K562 (cell line): ENCODE measurements at regions not wholly inside any gene's neighbourhood (a gene's known extent, or its start where the extent isn't known, plus 50 kb on each side); places are given as distances from the start of the nearest gene placed in this dataset.

Source experiments
- ATAC-seq: fragments of 200-7000 bp; cut with Tn5 transposase; 3 replicates; pipeline ENCODE4 v1.9.1; 2020; ENCODE audit warnings: moderate library complexity
- BruUV-seq: library from RNA; stranded (reverse); fragments of 400-500 nt; replicated peaks from 2 replicates; lab custom pipeline; 2021; lab: Mats Ljungman, UMichigan
- CTCF ChIA-PET: fragments of 300-600 bp; formaldehyde crosslinking; extraction: SDS; loops from one replicate; lab custom pipeline; 2021; ENCODE audit warnings: low intra/inter-chr PET ratio; lab: Yijun Ruan, JAX
- POLR2A ChIA-PET: fragments of 300-600, 350-650 bp; sonication (Branson Sonifier 250); formaldehyde crosslinking; extraction: SDS; loops from one replicate; lab custom pipeline; 2021; ENCODE audit warnings: antibody characterized with exemption, inconsistent platforms; lab: Yijun Ruan, JAX
- DNase-seq, 4 experiments: peaks; one replicate each; pipeline versions ENCODE4 v3.0.0 to v3.0.0-alpha.2; 2011 to 2018; ENCODE audit warnings: low spot score in 3 of 4, mixed read lengths in 3 of 4; ENCODE audit errors: extremely low read depth in 1 of 4
- FAIRE-seq: peaks from 2 replicates; lab custom pipeline; 2011; peaks lifted over from hg19 to GRCh38; lab: Jason Lieb, UNC
- H2AFZ ChIP-seq: 2 replicates; pipeline ENCODE4 v1.6.0; 2011; ENCODE audit warnings: low read depth, low read length, control low read depth, inconsistent platforms
- H3K27ac ChIP-seq: fragments of 200-600 bp; 3 replicates; pipeline ENCODE4 v1.8.0; 2011; ENCODE audit warnings: low read depth, mild to moderate bottlenecking, control low read depth, inconsistent platforms, low read length, moderate library complexity, mixed read lengths; ENCODE audit errors: extremely low read depth
- H3K27me3 ChIP-seq, 2 experiments: fragments of 300-600 bp in 1 of 2; 2 replicates in 1 of 2; 3 replicates in 1 of 2; pipeline versions ENCODE4 v1.6.0 to v1.8.0; 2011; ENCODE audit warnings: inconsistent platforms in 2 of 2, low read length in 2 of 2, mild to moderate bottlenecking in 1 of 2, mixed read lengths in 1 of 2, moderate library complexity in 1 of 2; ENCODE audit not compliant: control insufficient read depth in 2 of 2, insufficient read depth in 2 of 2
- H3K36me3 ChIP-seq: fragments of 300-600 bp; 3 replicates; pipeline ENCODE4 v1.8.0; 2011; ENCODE audit warnings: mild to moderate bottlenecking, low read length, inconsistent platforms; ENCODE audit not compliant: control insufficient read depth, insufficient read depth
- H3K4me1 ChIP-seq, 2 experiments: fragments of 200-600 bp in 1 of 2; replicated peaks in 1 of 2; 2 replicates in 1 of 2; 3 replicates in 1 of 2; pipeline versions ENCODE4 v1.5.1 to v1.8.0; 2011; ENCODE audit warnings: inconsistent platforms in 2 of 2, low read length in 2 of 2, mild to moderate bottlenecking in 1 of 2, mixed read lengths in 1 of 2, moderate library complexity in 1 of 2; ENCODE audit not compliant: control insufficient read depth in 2 of 2, insufficient read depth in 2 of 2
- H3K4me2 ChIP-seq: 2 replicates; pipeline ENCODE4 v1.6.1; 2011; ENCODE audit warnings: low read length, control low read depth, inconsistent platforms, mixed read lengths; ENCODE audit not compliant: insufficient read depth
- H3K4me3 ChIP-seq: fragments of 200-600 bp; sonication (generic), shearing (Covaris generic); 2 replicates; pipeline ENCODE4 v1.5.1; 2016; ENCODE audit warnings: control low read depth, inconsistent platforms
- H3K79me2 ChIP-seq: fragments of 200-600 bp; 3 replicates; pipeline ENCODE4 v1.8.0; 2011; ENCODE audit warnings: low read length, inconsistent platforms; ENCODE audit not compliant: control insufficient read depth, insufficient read depth
- H3K9ac ChIP-seq, 2 experiments: 2 replicates each; pipeline versions ENCODE4 v1.6.0 to v1.6.1; 2011; ENCODE audit warnings: low read depth in 2 of 2, low read length in 2 of 2, control low read depth in 1 of 2, inconsistent platforms in 1 of 2, mild to moderate bottlenecking in 1 of 2, mixed read lengths in 1 of 2; ENCODE audit not compliant: insufficient read depth in 1 of 2
- H3K9me1 ChIP-seq: one replicate; pipeline ENCODE4 v1.6.0; 2011; ENCODE audit warnings: inconsistent platforms, mild to moderate bottlenecking, low read length, moderate library complexity; ENCODE audit not compliant: control insufficient read depth, insufficient read depth
- H3K9me3 ChIP-seq: replicated peaks from 2 replicates; pipeline ENCODE4 v1.5.1; 2011; ENCODE audit warnings: low read depth, low read length, inconsistent platforms; ENCODE audit not compliant: control insufficient read depth, insufficient read depth
- H4K20me1 ChIP-seq: replicated peaks from 2 replicates; pipeline ENCODE4 v1.6.1; 2011; ENCODE audit warnings: low read length, inconsistent platforms, mixed read lengths; ENCODE audit not compliant: control insufficient read depth, insufficient read depth
- CREB1 ChIP-seq, 2 experiments: sonication (generic) in 1 of 2; formaldehyde crosslinking in 1 of 2; IDR thresholded peaks; 2 replicates each; pipeline versions ENCODE4 v1.6.1 to v1.8.0; 2012 to 2022; ENCODE audit warnings: inconsistent platforms in 1 of 2, mild to moderate bottlenecking in 1 of 2, missing genetic modification reagents in 1 of 2, moderate library complexity in 1 of 2
- EWSR1 ChIP-seq: fragments of 450-650 bp; IDR thresholded peaks from 2 replicates; pipeline ENCODE4 v1.6.1; 2018; ENCODE audit warnings: borderline replicate concordance, mild to moderate bottlenecking, low read depth, moderate library complexity; ENCODE audit not compliant: partially characterized antibody
- NFE2 ChIP-seq: IDR thresholded peaks from 2 replicates; pipeline ENCODE4 v1.6.1; 2014; ENCODE audit warnings: antibody characterized with exemption, low read depth
- POLR2A ChIP-seq: fragments of 450-650 bp; conservative IDR thresholded peaks from 2 replicates; pipeline ENCODE4 v1.6.1; 2016
- SRSF3 ChIP-seq: fragments of 200-400 bp; formaldehyde crosslinking; IDR thresholded peaks from 2 replicates; pipeline ENCODE4 v1.6.1; 2016; ENCODE audit warnings: mild to moderate bottlenecking, low read length, moderate library complexity; ENCODE audit not compliant: insufficient read depth
- STAT5A ChIP-seq: IDR thresholded peaks from 2 replicates; pipeline ENCODE4 v1.6.1; 2012; ENCODE audit warnings: low read length, inconsistent platforms, borderline replicate concordance
- TCF7 ChIP-seq: sonication (generic); IDR thresholded peaks from 2 replicates; pipeline ENCODE4 v1.6.1; 2016; ENCODE audit warnings: antibody characterized with exemption, borderline replicate concordance
- U2AF1 ChIP-seq: fragments of 200-400 bp; formaldehyde crosslinking; optimal IDR thresholded peaks from 2 replicates; pipeline ENCODE3; 2017; ENCODE audit warnings: mild to moderate bottlenecking, low read depth, low read length, moderate library complexity
- in situ Hi-C: fragments of 300-500 bp; cut with MboI; formaldehyde crosslinking; loops from 4 replicates; pipeline ENCODE4 v1.15.0; 2018; ENCODE audit warnings: inconsistent platforms, mixed read lengths
- intact Hi-C: fragments of 100-400 bp; cut with micrococcal nuclease; formaldehyde crosslinking; loops from 2 replicates; pipeline ENCODE4 v1.14.2; 2022
- TF ChIP-seq, protein P1 (sequence below): fragments of 450-650 bp; IDR thresholded peaks from 2 replicates; pipeline ENCODE4 v1.6.1; 2016; ENCODE audit warnings: mild to moderate bottlenecking
- TF ChIP-seq, protein P2 (sequence below): sonication (generic); formaldehyde crosslinking; IDR thresholded peaks from 2 replicates; pipeline ENCODE4 v1.8.0; 2023; ENCODE audit warnings: mild to moderate bottlenecking, missing genetic modification reagents

DNA sequence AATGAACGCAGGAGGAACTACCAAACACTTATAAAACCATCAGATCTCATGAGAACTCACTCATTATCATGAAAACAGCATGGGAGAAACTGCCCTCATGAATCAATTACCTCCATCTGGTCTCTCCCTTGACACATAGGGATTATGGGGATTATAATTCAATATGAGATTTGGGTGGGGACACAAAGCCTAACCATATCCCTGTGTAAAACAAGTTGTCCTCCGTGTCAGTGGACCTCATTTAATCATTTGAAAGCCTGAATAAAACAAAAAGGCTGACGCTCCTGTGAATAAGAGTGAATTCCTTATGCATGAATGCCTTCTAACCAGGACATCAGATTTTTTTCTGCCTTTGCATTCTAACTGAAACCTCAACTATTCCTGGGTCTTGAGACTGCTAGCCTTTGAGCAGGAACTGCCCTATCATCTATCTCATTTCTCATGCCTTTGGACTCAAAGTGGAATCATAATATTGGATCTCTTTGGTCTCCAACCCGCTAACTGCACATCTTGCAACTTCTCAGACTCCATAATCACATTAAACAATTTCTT, 648.8 kb downstream of the ADGRL2 start (continued):
- TF ChIP-seq, protein P1, sequence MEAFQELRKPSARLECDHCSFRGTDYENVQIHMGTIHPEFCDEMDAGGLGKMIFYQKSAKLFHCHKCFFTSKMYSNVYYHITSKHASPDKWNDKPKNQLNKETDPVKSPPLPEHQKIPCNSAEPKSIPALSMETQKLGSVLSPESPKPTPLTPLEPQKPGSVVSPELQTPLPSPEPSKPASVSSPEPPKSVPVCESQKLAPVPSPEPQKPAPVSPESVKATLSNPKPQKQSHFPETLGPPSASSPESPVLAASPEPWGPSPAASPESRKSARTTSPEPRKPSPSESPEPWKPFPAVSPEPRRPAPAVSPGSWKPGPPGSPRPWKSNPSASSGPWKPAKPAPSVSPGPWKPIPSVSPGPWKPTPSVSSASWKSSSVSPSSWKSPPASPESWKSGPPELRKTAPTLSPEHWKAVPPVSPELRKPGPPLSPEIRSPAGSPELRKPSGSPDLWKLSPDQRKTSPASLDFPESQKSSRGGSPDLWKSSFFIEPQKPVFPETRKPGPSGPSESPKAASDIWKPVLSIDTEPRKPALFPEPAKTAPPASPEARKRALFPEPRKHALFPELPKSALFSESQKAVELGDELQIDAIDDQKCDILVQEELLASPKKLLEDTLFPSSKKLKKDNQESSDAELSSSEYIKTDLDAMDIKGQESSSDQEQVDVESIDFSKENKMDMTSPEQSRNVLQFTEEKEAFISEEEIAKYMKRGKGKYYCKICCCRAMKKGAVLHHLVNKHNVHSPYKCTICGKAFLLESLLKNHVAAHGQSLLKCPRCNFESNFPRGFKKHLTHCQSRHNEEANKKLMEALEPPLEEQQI = no peak
- no peak for TF ChIP-seq POLR2A
- TF ChIP-seq STAT5A = no peak
- no peak for TF ChIP-seq U2AF1
- TF ChIP-seq SRSF3 = no peak
- no peak for TF ChIP-seq NFE2
- TF ChIP-seq, all 486 proteins: peak for 0

DNA sequence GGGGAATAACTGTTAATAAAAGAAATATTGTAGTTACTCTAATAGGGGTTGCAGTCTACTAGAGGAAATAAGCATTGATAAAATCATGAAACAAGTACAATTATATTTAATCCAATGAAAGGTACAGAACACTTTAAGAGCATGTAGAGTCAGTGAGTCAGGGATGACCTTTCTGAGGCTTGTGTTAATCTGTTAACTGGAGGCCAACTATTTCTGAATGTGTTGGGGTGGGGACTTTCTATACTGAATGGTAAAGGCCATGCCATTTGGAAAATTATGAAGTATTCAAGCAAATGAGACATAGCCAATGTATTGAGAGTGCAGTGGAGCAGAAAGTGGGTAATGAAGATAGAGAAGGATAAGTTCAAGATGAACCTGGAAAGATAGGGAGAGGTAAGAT, 646.2 kb downstream of the ADGRL2 start:
- FAIRE-seq = no peak
- ChIA-PET POLR2A (no interaction called here), CTCF (no interaction called here)
- H3K4me1 ChIP-seq = no peaks in the 10 kb centered on the region
- H3K4me3 ChIP-seq = no peak overlapping the region
- H3K9ac ChIP-seq = no peak overlapping the region
- H4K20me1 ChIP-seq = no peaks in the 10 kb centered on the region
- no TSS peak for BruUV-seq
- H3K27ac ChIP-seq = no peak overlapping the region
- no peaks in the 10 kb centered on the region for H3K79me2 ChIP-seq
- ATAC-seq = no peak
- 0 out of 2 replicates have a peak, but pooled peaks cover 2% of the 10 kb centered on the region for H3K9me3 ChIP-seq
- no peak overlapping the region for H2AFZ ChIP-seq
- in situ Hi-C loops = no loop called here
- no peak overlapping the region for H3K4me2 ChIP-seq
- no peaks in the 10 kb centered on the region for H3K27me3 ChIP-seq
- no peaks in the 10 kb centered on the region for H3K36me3 ChIP-seq
- no peaks in the 10 kb centered on the region for H3K9me1 ChIP-seq
- intact Hi-C loops = no loop called here
- no peak for DNase-seq
- TF ChIP-seq EWSR1 = no peak
- TF ChIP-seq, protein P2, sequence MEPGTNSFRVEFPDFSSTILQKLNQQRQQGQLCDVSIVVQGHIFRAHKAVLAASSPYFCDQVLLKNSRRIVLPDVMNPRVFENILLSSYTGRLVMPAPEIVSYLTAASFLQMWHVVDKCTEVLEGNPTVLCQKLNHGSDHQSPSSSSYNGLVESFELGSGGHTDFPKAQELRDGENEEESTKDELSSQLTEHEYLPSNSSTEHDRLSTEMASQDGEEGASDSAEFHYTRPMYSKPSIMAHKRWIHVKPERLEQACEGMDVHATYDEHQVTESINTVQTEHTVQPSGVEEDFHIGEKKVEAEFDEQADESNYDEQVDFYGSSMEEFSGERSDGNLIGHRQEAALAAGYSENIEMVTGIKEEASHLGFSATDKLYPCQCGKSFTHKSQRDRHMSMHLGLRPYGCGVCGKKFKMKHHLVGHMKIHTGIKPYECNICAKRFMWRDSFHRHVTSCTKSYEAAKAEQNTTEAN (CRISPR knock-in tag) = no peak
- TF ChIP-seq CREB1 (IDR thresholded peaks at IDR 0.05) = no peak
- no peak for TF ChIP-seq CREB1 (CRISPR knock-in tag; IDR thresholded peaks at IDR 0.05)
- TF ChIP-seq TCF7 = no peak
